Right lung (tissue), 2 donors: ENCODE measurements at regions not wholly inside any gene's neighbourhood (a gene's known extent, or its start where the extent isn't known, plus 50 kb on each side); places are given as distances from the start of the nearest gene placed in this dataset.
A peak's percentile ranks its signal among the peaks of the same experiment; 100 is the strongest.

Source experiments
- DNase-seq, 2 donors: peaks; one replicate each; pipeline ENCODE4 v3.0.0-alpha.2; 2013

- no peak for DNase-seq
Observed at GRCh38 chr5:39515881-39516280, 91.1 kb upstream of the DAB2 start.

GRCh38 chr5:39513236-39513635 lies 88.5 kb upstream of the DAB2 start:
- DNase-seq: no peak

- DNase-seq: no peak
Observed at GRCh38 chr5:39506211-39506610, 81.4 kb upstream of the DAB2 start.

- DNase-seq: no peak
Observed at GRCh38 chr5:39505791-39506190, 81.0 kb upstream of the DAB2 start.

- no peak for DNase-seq
Observed at GRCh38 chr5:39505363-39505762, 80.6 kb upstream of the DAB2 start.

GRCh38 chr5:39503155-39503554 lies 78.4 kb upstream of the DAB2 start:
- no peak for DNase-seq

GRCh38 chr5:39502704-39503103 lies 77.9 kb upstream of the DAB2 start:
- DNase-seq: no peak

- no peak for DNase-seq
Observed at GRCh38 chr5:39501397-39501796, 76.6 kb upstream of the DAB2 start.

- no peak for DNase-seq
Observed at GRCh38 chr5:39500551-39501175, 75.9 kb upstream of the DAB2 start.

GRCh38 chr5:39498278-39498952 lies 73.6 kb upstream of the DAB2 start:
- no peak for DNase-seq

GRCh38 chr5:39497322-39497721 lies 72.5 kb upstream of the DAB2 start:
- DNase-seq: no peak

GRCh38 chr5:39495227-39495626 lies 70.4 kb upstream of the DAB2 start:
- DNase-seq: peak in 1 of 2 donors; percentile 57

- no peak for DNase-seq
Observed at GRCh38 chr5:39494534-39494933, 69.8 kb upstream of the DAB2 start.

- peak; percentile 81 to 83 for DNase-seq
Observed at GRCh38 chr5:39494107-39494510, 69.3 kb upstream of the DAB2 start.

- no peak for DNase-seq
Observed at GRCh38 chr5:39491210-39491609, 66.4 kb upstream of the DAB2 start.

- DNase-seq: no peak
Observed at GRCh38 chr5:39489263-39489662, 64.5 kb upstream of the DAB2 start.

GRCh38 chr5:39486790-39487189 lies 62.0 kb upstream of the DAB2 start:
- DNase-seq: no peak

- no peak for DNase-seq
Observed at GRCh38 chr5:39486361-39486760, 61.6 kb upstream of the DAB2 start.

GRCh38 chr5:39485079-39485478 lies 60.3 kb upstream of the DAB2 start:
- no peak for DNase-seq

GRCh38 chr5:39484673-39485072 lies 59.9 kb upstream of the DAB2 start:
- no peak for DNase-seq

GRCh38 chr5:39482098-39482497 lies 57.3 kb upstream of the DAB2 start:
- DNase-seq: no peak

- no peak for DNase-seq
Observed at GRCh38 chr5:39479537-39479936, 54.8 kb upstream of the DAB2 start.

- no peak for DNase-seq
Observed at GRCh38 chr5:39478863-39479262, 54.1 kb upstream of the DAB2 start.

- no peak for DNase-seq
Observed at GRCh38 chr5:39476843-39477220, 52.1 kb upstream of the DAB2 start.
